Stimulated activated CD4-positive, alpha-beta T cell treated with anti-CD3 and anti-CD28 coated beads, Interleukin-12 subunit alpha, Interleukin-12 subunit beta, amount 100 ng/mL, for 48 hours (primary cell): ENCODE measurements at regions not wholly inside any gene's neighbourhood (a gene's known extent, or its start where the extent isn't known, plus 50 kb on each side); places are given as distances from the start of the nearest gene placed in this dataset.

Experiments
- DNase-seq, 3 donors: peaks; one replicate each; pipeline ENCODE4 v3.0.0-alpha.2; 2020; ENCODE audit warnings: low read depth in 2 of 3, low spot score in 1 of 3

GRCh38 chr9:129490583-129491486 lies 130.1 kb downstream of the C9orf50 start:
- no peak for DNase-seq

DNA sequence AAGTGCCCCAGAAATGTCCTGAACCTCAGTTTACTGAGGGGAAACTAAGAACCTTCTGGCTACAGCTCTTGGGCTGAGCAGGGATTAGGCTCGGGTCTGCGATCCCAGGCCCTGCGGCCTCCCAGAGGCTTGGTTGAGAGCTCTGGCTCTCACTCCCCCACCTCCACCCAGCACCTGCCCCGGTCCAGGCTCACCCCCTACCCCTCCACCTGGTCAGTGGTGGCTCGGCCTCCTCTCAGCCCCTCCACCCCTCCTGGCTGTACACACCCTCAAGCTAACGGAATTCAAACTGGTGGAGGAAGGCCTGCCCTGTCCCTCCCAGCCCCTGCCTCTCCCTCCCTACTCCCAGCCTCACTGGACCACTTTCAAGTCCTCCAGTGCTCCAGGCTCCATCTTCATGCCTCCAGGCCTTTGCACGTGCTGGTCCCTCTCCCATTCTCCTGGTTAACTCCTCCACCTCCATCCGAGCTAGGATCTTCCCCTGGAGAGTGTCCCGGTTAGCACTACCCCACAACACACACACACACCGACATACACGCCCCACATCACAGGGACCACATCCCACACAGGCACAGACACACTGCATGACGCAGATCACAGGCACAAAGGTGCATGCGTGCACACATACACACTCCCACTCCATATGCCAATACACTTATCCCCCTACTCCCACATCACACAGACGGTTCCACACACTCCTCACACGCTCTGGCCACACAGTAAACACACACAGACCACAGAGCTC lies 130.9 kb downstream of the C9orf50 start:
- no peak for DNase-seq

- DNase-seq: peak in 2 of 3 donors; percentile 50 to 52
These were observed 133.0 kb downstream of the C9orf50 start for GRCh38 chr9:129487658-129488483.

DNA sequence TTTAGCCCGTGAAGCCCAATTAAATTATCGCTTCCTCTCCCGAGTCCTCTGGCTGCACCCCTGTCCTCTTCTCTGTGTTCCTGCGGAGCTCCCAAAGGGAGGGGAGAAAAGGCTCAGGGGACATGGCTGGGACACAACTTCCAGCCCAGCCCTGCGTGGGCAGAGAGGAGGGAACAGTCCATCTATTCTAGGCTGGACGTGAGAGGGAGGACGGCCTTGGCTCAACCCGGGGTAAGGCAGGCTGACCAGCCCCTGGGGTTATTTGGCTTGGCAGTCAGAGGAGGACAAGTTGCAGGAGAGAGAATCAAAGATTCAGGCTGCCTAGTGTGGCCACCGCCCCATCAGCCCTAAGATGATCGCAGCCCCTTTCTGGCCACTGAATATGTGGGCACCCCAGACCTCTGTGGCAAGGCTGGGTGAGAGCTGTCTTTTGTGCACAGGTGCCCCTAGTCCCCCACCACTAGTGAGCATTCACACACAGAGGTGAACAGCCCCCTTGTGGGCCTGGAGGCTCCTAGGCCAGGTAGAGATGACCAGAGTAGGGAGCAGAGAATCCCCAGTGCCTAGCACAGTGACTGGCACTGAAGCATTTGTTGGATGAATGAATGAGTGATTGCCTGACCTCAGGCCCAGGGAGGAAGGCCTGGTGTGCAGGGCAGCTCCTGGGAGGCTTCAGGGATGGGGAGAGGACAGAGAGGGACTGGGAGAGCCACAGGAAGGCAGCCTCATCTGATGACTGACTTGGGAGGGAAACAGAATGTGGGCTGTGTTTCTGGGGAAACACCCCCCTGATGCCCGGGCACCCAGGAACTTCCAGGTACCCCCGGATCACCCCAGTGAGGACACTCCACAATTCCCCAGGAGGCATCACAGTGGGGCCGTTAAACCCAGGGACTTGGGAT lies 133.9 kb downstream of the C9orf50 start:
- no peak for DNase-seq

DNA sequence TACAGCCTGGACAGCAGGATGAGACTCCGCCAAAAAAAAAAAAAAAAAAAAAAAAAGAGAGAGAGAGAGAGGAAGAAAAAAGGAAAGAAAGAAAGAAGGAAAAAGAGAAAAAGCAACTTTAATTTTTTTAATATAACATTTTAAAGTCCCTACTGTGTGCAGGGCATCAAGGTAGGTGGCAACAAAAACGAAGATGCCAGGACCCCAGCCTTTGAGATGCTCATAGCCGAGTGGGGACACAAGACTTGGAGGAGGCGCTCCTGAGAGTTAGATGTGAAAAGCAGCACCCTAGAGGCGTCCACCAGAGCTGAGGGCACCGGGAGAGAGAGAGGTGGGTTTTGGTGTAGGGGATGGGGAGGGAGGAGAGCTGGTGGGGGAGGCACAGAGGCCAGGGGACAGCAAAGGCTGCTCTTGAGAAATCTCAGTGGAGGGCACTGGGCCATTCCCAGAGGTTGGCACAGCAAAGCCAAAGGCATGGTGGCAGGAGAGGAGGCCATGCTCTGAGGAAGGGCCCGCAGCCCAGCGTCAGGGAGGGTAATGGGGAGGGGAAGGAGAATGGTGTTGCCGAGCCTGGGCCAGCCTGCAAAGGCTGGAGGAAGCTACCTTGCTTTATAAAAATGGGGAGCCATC lies 135.6 kb downstream of the C9orf50 start:
- no peak for DNase-seq

GRCh38 chr9:129484352-129485000 lies 136.4 kb downstream of the C9orf50 start:
- no peak for DNase-seq

DNA sequence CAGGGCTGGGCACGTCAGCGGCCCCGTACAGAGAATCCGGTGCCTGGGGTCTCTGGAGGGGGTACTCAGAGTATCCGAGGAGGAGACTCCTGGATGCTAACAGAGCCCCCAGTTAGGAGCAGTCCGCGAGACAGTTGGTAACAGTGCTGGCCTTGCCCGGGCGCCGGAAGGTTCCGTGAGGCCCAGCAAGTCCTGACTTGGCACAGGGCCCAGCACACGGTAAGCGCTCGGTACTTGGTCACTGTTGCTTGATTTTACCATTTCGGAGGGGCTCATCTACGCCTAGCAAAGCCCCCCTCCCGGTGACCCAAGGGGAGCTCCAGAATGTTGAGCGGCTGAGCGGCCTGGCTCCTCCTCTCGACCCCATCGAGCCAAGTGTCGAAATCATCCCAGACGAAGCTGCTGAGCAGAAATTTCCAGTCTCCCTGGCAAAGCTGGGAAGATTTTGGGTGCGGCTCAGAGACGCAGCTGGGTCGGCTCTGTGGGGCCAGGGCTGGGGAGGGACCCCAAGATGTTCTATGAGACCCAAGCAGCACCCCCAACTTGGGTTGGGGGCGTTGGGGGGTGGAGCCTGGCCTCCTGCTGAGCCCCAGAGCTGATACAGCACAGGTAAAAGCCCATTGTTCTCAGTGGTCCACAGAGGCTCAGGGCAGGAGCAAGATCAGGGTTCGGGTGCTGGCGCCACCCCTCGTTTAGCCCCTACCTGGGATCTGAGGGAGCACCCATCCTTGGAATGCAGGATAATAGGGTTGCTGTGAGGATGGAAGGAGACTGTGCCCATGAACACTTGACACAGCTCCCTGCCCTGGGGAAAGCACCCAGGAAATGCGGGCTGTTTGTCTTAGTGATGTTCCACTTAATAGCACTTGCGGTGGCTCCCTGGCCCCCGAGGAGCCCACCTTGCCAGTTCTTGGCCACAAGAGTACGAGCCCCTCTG lies 137.2 kb downstream of the C9orf50 start:
- DNase-seq: no peak

DNA sequence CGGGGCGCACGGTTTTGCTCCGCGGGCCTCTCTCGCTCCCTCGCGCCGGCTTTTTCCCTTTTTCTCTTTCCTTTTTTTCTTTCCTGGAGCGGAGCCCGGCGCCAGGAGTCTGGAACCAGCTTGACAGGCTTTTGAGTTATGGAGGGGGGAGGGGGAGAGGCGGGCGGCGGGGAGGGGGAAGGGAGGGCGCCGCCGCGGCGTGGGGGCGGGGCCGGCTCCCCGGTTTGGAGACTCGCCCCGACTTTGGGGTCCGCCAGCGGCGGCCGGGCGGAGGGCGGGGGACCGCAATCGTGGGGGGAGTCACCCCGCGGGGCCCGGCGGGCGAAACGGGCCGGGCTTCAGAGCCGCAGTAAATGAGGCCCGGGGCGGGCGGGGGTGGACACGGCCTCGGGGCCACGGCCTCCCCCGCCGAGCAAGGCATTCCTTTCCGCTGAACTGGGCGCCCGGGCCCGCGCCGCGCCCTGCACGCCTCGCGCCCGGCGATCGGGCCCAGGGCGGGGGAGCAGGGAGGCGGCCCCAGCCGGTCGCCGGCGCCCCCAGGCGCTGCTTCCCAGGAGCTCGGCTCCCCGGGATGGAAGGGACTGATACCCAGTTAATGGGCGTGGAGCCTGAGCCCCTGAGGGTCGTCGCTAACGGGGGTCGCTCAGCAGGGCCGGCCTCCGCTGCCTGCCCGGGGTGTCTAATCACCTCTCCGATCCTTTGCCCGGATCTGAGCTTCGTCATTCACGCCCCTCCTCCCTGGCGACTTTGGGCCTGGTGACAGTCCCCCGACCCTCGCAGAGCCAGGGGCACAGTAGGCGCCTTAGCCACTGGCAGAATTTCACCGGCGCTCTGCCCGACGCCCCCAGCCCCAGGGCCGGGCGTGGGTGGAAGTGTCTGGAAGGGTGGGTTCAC lies 138.1 kb downstream of the C9orf50 start:
- no peak for DNase-seq

DNA sequence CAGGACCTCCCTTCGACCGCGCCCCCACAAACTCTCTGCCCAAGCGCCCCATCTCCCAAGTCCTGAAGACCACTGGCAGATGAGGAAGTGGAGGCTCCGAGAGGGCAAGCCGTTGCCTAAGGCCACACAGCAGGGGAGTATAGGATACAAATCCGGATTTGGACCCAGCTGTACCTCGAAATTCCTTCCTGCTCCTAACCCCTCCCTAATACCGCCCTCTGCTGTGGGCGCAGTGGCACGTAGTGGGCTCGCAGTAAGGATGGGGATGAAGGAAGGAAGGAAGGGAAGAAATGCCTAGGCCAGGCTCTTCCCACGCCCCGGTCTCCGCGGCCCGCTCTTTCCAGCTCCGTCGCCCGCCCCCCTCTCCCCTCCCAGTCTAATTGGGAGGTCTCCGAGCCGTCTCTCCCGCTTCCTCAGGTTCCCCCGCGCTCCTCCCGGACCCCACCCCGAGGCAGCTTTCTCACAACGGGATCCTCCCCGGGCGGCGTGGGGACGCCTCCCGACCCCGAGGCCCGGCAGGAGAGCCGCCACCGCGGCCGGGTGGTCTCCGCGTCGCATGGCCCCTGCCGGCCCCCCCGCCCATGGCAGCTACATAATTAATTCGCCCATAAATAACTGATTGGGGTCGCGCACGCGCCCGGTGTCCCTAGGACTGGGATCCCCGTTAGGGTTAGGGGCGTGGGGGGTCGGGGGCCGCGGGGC lies 138.9 kb downstream of the C9orf50 start:
- DNase-seq: no peak

DNA sequence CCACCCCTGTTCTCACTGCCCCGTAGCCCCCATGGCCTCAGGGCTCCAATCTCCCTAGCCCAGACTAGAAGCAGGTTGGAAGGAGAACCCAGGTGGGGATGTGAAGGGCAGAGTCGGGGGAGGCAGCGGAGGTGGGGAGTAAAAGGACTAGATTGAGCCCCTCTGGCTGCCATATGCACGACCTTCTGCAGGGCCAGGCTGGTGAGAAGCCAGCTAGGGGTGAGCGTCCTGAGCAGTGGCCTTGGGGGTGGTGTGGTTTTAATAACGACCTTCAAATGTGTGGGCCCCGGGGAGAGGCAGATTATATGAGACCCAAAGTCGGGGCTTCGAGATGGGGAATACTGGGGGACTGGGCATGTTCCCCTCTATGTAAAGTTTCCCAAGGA lies 139.5 kb downstream of the C9orf50 start:
- no peak for DNase-seq

DNA sequence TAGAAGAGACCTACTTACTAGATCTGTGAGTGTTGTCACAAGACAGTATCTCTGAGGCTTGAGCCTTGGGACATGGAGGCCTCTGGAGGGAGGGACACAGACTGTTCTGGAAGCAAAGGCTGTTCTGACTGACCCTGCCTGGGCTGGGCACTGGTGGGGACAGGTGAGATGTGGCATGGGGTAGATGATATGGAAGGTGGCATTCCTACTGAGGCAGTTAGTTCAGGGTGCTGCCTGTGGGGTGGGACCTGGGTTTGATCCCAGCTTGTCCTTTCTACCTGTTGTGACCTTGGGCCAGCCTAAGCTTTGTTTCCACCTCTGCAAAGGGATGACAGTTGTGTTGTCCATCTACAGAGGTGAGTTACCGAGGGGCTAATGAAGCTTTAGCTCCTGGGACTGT lies 140.2 kb downstream of the C9orf50 start:
- no peak for DNase-seq

GRCh38 chr9:129480227-129480626 lies 140.7 kb downstream of the C9orf50 start:
- DNase-seq: no peak

GRCh38 chr9:129479631-129480011 lies 141.3 kb downstream of the C9orf50 start:
- DNase-seq: no peak

- DNase-seq: no peak
These were observed 141.8 kb downstream of the C9orf50 start for GRCh38 chr9:129478961-129479630.

- DNase-seq: no peak
These were observed 142.4 kb downstream of the C9orf50 start for GRCh38 chr9:129478461-129478860.
